HS-5 (cell line): ENCODE measurements at regions not wholly inside any gene's neighbourhood (a gene's known extent, or its start where the extent isn't known, plus 50 kb on each side); places are given as distances from the start of the nearest gene placed in this dataset.
"Not testable (repeated sequence)": the region's sequence is repeated elsewhere in the genome, so short reads cannot be mapped to it uniquely, and the experiment has no call there.

Experiments used
- DNase-seq: peaks from one replicate; pipeline ENCODE4 v3.0.0-alpha.2; 2012; ENCODE audit warnings: low read depth

DNA sequence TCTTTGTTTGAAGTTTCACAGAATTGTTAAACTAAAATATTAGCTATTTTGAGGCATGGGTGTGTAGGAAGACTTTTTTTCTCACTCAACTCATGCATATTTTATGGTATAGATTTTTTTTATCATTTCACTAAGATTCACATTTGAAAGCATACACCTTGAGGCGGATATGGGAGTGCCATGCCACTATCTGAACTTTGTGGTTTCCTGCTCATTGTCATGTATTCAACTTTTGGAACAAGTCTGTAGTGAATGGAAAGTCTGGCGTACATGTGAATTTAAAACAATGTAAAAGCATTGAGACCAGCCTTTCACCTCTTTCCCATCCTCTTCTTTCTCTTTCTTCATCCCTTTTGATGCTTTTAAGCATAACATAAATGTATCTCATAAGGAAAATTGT is 147.9 kb downstream of the TPBG start:
- no peak for DNase-seq

DNA sequence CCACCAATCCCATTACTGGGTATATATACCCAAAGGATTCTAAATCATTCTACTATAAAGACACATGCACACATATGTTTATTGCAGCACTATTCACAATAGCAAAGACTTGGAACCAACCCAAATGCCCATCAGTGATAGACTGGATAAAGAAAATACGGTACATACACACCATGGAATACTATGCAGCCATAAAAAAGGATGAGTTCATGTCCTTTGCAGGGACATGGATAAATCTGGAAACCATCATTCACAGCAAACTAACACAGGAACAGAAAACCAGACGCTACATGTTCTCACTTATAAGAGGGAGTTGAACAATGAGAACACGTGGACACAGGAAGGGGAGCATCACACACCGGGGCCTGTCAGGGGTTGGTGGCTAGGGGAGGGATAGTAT is 154.3 kb downstream of the TPBG start:
- DNase-seq, result not testable (repeated sequence)

DNA sequence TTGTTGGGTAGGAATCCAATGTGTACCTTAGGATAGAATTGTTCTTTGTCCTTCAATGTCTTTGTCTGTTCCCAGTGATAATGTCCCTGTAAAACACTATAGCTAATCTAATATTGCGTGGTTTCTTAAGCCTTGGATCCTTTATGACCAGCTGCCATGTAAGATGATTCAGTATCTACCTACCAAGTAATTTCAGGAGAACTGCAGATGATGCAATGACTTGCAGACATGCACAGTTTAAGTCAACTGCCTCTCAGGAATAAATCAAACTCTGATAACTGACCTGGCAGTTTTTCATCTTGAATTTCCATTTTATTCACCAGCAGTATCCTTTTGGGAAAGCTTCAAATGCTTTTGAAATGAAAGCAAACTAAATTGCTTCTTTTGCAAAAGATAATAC is 157.8 kb downstream of the TPBG start:
- DNase-seq, result no peak

DNA sequence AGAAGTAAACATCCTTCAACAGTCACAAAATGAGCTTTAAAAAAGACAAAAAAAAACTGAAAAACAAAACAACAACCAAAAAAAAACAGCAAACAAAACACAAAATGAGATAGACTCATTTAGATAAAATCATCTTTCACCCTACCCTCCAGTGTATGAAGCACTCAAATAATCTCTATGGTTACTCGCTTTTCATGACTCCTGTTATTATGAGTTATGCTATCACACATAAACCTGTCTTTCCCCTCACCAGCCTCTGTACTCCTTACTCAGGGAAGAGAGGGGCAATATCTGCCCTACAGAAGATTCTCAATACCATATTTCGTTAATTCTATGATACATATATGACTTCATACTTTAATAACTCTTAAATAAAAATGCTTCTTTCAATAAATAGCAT is 158.2 kb downstream of the TPBG start:
- DNase-seq, result no peak

DNA sequence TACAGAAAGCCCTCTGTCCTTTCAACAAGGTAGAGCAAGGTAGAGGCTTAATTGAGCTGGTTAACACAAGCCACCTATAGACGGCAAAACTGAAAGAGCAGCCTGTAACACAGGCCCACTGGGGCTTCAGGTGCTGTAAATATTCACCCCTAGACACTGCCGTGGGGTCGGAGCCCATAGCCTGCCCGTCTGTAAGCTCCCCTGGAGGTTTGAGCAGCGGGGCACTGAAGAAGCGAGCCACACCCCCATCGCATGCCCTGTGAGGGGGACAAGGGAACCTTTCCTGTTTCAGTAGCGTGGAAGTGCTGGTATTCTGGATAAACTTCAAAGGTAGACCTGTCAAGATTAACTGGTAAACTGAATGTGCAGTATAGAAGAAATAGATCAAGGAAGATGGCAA is 160.4 kb downstream of the TPBG start:
- no peak for DNase-seq

DNA sequence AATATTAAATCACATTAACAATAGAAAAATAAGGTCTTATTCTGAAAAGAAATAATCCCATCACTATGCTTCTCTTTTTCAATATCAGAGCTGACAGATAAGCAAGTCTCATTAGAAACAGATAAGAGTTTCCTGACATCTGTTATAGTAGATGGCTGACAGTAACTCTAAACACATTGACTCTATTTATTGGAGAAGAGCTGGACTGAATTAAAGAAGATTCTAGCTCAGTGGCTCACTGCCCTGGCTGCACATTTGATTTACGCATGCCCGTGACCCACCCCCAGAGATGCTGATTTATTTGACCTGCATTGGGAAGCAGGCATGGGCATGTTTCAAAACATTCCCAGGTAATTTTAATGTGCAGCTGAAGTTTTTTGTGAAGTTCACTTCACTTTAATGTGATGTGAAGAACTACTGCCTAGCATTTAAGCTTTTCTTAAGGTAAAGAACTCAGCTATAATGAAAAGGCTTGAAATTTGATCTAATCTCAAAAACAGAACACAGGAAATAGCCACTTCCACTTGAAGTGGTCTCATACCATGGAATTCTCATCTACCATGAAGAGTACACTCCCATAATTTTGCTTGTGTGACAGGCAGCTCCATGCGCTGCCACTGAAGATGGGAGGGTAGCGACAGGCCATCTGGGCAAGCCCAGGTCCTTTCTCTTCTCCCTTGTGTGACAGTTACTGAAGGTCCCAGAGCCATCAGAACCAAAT is 162.3 kb downstream of the TPBG start:
- no peak for DNase-seq

DNA sequence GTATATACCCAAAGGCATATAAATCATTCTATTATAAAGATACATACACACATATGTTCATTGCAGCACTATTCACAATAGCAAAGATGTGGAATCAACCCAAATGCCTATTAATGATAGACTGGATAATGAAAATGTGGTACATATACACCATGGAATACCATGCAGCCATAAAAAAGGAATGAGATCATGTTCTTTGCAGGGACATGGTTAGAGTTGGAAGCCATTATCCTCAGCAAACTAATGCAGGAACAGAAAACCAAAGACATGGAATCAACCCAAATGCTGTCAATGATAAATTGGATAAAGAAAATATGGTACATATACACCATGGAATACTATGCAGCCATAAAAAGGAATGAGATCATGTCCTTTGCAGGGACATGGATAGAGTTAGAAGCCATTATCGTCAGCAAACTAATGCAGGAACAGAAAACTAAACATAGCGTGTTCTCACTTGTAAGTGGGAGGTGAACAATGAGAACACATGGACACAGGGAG is 166.4 kb downstream of the TPBG start:
- DNase-seq, result not testable (repeated sequence)

DNA sequence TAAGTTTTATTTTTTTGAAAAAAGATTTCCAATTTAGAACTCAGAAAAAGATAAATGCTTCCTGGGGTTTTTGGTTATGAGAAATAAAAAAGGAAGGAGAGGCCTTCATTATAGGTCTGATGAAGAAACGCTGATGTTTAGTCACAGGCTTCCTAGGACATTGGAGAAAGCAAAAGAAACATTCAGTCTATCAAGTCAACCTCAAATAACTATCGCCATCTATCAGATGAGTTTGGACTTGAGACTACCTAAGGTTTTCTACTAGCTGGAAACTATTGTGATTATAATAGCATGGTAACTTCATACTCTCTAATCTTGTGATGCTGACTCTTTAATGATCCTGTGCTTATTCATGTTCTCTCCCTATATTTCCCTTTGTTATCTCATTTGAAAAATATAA is 171.3 kb downstream of the TPBG start:
- no peak for DNase-seq

DNA sequence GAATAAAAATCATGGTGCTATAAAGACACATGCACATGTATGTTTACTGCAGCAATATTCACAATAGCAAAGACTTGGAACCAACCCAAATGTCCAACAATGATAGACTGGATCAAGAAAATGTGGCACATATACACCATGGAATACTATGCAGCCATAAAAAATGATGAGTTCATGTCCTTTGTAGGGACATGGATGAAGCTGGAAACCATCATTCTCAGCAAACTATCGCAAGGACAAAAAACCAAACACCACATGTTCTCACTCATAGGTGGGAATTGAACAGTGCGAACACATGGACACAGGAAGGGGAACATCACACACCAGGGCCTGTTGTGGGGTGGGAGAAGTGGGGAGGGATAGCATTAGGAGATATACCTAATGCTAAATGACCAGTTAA is 185.9 kb downstream of the TPBG start:
- not testable (repeated sequence) for DNase-seq

DNA sequence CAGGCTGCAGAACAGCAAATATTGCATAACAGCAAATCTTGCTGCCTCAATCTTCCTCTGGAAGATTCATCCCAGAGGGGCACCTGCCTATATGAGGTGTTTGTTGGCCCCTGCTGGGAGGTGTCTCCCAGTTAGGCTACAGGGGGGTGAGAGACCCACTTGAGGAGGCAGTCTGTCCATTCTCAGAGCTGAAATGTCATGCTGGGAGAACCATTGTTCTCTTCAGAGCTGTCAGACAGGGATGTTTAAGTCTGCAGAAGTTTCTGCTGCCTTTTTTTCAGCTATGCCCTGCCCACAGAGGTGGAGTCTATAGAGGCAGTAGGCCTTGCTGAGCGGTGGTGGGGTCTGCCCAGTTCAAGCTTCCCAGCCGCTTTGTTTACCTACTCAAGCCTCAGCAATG is 187.7 kb downstream of the TPBG start:
- DNase-seq, result not testable (repeated sequence)

DNA sequence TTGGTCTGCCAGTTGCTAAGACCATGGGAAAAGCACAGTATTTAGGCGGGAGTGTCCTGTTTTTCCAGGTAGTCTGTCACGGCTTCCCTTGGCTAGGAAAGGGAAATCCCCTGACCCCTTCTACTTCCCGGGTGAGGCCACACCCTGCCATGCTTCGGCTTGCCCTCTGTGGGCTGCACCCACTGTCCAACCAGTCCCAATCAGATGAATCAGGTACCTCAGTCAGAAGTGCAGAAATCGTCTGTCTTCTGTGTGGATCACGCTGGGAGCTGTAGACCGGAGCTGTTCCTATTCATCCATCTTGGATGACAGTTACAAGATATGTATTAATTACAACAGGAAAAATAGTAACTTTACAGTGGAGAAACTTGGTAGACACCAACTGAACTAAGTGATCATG is 188.2 kb downstream of the TPBG start:
- DNase-seq, result no peak

DNA sequence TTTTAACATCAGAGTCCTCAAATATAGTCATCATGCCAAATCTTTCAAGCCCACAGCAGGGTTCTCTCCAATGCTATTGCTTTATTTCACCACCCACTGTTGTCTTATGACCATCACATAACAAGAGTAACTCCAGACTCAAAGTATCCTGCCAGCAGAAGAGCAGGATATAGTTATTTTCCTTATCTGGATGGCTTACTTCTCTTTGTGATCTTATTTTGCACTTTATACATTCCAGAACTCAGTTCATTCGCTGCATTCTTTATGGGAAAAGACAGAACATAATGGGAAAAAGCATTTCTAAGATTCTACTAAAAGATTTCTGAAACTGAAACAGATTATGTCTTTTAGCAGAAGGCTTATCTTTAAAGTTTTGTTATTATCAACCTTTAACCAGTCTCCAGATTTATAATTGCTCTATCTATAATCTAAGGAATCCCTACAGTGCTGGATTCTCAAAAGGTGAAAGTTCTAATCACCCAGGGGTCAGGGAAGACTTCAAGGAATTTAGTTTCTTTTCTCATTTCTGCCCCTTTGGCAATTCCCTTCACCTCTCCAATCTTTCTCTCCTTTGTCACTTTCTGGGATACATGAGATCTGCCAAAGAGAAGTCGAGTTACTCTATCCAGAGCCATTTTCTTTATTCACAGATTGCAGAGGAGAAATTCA is 190.4 kb downstream of the TPBG start:
- DNase-seq, result no peak

DNA sequence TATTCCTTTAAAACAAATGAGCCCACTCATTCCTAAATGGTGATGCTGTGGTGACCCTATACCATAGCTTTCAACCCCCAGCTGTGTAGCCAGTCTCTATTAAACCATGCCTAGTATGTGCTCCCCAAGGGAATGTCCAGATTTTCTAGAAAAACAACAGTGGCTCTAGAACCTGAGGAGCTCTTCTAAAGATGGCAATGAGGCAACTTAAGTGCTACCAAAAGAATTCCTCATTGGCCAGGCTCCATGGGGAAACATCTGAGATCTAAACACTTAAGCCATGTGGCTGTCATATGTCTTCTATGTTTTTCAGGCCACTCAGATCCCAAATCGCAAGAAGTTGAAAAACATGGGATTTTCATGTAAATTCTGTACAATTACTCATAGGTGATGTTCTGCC is 191.0 kb downstream of the TPBG start:
- DNase-seq, result no peak

DNA sequence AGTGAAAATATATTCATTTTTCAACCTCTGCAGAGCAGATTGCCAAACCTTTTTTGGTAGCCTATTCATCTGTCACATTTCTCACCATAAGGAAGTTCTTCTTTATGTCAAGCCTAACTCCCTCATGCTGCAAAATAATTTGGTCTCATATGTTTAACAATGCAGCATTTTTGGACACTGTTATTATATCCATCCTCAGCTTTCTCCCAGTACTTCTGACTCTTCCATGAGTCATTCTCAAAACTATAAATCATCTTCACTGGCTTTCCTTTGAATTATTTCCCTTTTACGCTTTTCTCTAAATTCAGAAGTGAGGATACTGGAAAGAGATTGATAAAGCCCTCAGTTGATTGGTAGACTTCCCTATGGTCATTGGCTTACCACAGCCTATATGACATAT is 192.2 kb downstream of the TPBG start:
- DNase-seq, result peak; percentile 20

DNA sequence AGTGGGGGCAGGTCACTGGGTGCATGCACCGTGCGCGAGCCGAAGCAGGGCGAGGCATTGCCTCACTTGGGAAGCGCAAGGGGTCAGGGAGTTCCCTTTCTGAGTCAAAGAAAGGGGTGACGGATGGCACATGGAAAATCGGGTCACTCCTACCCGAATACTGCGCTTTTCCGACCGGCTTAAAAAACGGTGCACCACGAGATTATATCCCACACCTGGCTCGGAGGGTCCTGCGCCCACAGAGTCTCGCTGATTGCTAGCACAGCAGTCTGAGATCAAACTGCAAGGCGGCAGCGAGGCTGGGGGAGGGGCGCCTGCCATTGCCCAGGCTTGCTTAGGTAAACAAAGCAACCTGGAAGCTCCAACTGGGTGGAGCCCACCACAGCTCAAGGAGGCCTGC is 194.9 kb downstream of the TPBG start:
- DNase-seq, result not testable (repeated sequence)

DNA sequence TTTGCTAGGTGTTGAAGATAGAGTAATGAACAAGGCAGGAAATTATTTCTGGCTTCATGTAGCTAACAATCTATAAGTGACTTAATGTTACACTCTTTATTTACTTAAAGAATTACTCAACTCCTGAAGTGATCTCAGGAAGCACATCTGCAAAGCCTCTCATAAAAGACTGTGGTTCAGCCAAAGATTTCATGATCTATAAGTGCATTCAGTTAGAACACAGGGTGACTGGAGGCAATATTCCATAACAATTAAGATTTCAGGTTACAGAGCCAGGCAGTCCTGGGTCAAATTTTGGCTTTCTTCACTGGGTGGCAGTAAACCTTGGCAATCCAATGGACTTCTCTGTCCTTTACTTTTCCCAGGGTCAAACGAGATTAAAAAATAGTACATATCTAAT is 204.0 kb downstream of the TPBG start:
- DNase-seq, result no peak

DNA sequence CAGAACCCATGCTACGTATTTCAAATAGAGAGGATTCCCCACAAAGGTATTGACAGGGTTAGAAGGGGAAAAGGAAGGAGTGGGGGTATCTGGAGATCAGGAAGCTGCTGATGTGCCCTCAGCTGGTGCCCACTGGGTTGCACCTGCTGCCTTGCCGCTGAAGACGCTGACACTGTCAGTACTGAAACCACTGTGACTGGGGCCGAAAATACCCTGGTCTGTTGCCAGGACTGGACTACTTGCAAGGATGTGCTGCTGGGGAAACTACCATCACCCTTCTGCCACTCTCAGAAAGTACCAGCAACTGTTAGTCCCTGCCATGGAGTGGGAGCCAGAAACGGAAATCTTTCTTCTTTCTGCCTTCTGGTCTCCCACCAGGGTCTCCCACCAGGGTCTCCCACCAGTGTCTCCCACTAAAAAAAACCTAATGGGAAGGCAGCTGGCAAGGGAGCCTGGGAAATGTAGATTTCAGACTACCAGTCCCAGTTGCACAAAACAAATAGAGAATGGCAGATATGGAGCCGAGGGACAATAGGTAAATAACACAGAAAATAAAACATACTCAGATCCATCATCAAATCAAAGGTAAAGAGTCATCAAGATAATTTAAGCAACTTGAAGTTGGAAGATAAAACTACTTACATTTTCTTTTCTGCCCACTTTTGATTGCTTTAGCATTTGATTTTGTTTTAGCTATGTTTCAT is 204.8 kb downstream of the TPBG start:
- DNase-seq, result no peak

DNA sequence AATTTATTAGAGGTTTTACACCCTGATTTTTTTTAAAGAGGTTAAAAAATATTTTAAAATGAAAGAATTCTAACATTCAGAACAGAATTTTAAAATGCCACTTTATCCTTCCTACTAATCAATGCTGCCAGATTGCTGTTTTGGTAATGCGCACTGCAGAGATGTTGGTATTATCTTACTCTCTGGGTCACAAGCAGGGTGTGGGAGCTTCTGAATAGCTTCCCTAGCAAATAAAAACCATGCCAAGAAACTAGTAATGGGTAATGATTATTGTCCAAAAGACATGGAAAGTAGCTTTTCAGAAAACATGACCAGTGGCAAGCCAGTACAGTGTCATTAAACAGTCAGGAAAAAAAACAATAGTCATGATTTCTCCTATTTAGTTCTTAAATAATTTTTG is 205.4 kb downstream of the TPBG start:
- no peak for DNase-seq

DNA sequence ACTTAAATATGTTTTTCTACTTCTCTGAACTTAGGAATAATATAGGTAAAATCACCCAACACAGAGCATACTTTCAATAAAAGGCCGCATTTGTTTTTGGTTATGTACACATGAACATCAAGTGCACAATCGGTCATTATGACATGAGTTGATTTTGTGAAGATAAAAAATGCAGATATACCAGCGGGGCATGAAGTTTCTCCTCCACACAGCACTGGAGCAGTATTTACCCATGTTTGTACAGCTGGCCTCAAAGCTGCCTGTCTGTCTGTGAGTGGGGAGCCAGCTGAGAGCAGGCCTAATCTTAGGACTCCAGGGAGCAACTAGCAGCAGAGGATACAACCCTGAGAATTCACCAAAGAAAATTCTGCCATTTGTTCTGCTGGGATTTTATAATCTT is 206.5 kb downstream of the TPBG start:
- DNase-seq, result no peak

DNA sequence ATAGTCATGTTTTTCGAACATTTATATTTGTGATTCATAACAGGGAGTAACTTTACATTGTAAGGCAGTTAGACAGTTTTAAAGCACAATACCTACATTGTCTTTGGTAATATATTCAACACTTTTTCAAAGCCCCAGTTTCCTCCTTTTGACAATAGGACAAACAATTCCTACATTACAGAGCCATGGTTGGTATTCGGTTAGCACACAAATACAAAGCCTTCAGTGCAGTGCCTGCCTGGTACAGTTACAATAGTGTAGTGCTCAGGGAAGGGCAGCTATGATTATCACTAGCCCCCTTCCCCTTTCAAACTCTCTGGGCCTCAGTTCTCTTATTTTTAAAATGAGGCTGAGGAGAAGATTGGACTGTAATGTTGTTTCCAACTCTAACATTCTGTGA is 207.8 kb downstream of the TPBG start:
- DNase-seq, result no peak

DNA sequence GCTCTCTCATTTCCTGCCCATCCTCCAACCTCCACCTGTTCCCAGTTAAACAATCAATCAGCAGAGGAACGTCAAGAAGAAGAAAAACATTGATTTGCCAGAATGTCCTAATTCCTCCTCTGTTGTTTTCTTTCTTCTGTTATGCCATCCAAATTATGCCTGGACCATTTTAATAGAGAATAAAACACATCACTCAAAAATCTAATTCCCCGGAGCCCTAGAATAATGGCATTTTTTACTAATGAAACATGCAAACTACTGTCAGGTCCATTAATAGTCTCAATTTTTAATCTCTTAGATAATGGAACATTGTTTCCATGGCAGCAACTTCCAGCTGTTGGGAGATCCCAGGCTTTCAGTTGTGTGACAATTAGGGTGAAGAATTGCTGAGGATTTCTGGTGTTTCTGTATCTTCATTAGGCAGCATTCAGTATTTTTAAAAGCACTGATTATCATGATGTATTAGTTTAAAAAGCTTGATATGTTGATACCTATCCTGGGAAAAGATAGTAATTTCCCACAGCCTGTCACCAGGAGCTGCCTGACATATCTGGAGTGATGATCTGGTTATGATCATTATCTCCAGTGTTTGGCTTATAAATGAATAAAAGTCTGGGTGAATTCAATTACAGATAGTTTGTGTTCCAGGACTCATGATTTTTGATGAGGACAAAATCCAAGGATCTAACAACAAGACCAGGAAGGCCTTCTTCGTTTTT is 209.8 kb downstream of the TPBG start:
- DNase-seq, result no peak

DNA sequence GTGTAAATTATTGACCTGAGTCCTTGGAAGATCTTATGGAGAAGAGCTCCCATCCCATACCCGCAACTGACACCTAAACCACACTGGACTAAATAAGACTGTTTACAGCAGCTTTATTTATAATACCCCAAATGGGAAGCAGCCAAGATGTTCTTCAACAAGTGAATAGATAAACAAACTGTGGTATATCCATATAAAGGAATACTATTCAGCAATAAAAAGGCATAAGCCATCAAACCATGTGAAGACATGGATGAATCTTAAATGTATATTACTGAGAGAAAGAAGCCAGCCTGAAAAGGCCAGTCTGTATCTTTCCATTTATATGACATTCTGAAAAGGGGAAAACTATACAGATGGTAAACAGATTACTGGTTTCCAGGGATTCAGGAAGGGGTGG is 212.7 kb downstream of the TPBG start:
- no peak for DNase-seq
